AG09319 (cell line): ENCODE measurements at regions not wholly inside any gene's neighbourhood (a gene's known extent, or its start where the extent isn't known, plus 50 kb on each side); places are given as distances from the start of the nearest gene placed in this dataset.

ENCODE experiments used
- DNase-seq: peaks from one replicate; pipeline ENCODE4 v3.0.0-alpha.2; 2010; ENCODE audit warnings: low read depth; ENCODE audit errors: extremely low read depth
- TF ChIP-seq, protein P1 (sequence below): IDR thresholded peaks from 2 replicates; pipeline ENCODE4 v1.5.1; 2011; ENCODE audit warnings: low read depth, mild to moderate bottlenecking, inconsistent platforms, low read length, moderate library complexity

- DNase-seq: no peak
- TF ChIP-seq, protein P1, sequence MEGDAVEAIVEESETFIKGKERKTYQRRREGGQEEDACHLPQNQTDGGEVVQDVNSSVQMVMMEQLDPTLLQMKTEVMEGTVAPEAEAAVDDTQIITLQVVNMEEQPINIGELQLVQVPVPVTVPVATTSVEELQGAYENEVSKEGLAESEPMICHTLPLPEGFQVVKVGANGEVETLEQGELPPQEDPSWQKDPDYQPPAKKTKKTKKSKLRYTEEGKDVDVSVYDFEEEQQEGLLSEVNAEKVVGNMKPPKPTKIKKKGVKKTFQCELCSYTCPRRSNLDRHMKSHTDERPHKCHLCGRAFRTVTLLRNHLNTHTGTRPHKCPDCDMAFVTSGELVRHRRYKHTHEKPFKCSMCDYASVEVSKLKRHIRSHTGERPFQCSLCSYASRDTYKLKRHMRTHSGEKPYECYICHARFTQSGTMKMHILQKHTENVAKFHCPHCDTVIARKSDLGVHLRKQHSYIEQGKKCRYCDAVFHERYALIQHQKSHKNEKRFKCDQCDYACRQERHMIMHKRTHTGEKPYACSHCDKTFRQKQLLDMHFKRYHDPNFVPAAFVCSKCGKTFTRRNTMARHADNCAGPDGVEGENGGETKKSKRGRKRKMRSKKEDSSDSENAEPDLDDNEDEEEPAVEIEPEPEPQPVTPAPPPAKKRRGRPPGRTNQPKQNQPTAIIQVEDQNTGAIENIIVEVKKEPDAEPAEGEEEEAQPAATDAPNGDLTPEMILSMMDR: no peak
These were observed 401.1 kb upstream of the TLE4 start for GRCh38 chr9:79170643-79171042.

GRCh38 chr9:79173932-79174331 is 397.8 kb upstream of the TLE4 start:
- no peak for DNase-seq
- TF ChIP-seq, protein P1: no peak

DNA sequence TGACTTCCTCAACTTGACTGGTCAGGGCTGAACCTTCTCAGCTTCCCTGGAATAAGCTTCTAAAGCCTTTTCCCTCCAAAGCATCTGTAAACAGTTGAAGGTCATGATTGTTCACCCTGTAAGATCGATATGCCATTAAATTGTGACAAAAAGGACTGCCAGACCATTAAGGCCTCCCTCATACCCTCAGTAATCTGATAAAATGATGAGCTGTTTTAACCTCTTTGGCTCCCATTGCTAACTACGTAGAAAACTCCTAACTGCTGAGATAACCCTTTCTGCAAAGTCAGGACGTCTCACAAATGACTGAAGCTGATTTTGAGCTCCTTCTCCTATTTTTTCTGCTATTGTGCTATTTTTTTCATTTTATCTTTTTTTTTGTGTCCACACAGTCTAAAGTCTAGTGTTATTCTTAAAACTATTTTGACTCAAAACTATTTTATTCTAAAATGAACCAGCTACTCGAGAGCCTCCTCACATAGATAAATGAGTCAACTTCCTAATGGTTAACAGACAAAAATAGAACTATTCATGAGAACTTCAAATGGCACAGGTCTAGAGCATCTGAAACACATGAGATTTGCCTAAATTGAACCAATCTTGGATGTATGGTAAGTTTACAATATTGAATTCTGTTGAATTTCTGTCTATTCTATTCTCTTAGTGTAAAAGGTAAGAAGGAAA is 395.6 kb upstream of the TLE4 start:
- TF ChIP-seq, protein P1: no peak
- no peak for DNase-seq

GRCh38 chr9:79184831-79185230 is 386.9 kb upstream of the TLE4 start:
- TF ChIP-seq, protein P1: no peak
- peak; percentile 18 for DNase-seq

DNA sequence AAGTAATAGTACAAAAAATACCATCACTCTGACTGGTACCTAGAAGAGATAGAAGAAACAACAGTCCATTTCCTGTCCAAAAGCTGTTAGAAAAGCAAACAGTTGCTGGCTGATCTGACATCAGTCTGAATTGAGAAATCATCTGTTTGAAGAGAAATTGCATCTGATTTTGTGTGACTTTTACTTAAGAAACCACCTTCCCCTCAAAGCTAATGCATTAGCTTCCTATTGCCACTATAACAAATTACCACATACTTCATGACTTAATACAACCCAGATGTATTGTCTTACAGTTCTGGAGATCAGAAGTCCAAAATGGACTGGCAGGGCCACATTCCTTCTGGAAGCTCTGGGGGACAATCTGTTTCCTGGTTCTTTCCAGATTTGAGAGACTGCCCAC is 385.9 kb upstream of the TLE4 start:
- DNase-seq: peak; percentile 28
- TF ChIP-seq, protein P1: no peak

- TF ChIP-seq, protein P1: no peak
- no peak for DNase-seq
These were observed 382.2 kb upstream of the TLE4 start for GRCh38 chr9:79189511-79189924.

GRCh38 chr9:79193001-79193400 is 378.8 kb upstream of the TLE4 start:
- TF ChIP-seq, protein P1: no peak
- DNase-seq: peak; percentile 22
